Cardiac fibroblast (primary cell): ENCODE measurements at regions not wholly inside any gene's neighbourhood (a gene's known extent, or its start where the extent isn't known, plus 50 kb on each side); places are given as distances from the start of the nearest gene placed in this dataset.

Experiments
- DNase-seq, 2 donors: peaks; one replicate each; pipeline versions ENCODE4 v3.0.0 to v3.0.0-alpha.2; 2010; ENCODE audit warnings: low read depth in 2 of 2
- H3K4me3 ChIP-seq, 2 donors: replicated peaks in 1 of 2; 1 replicate in 1 of 2; 2 replicates in 1 of 2; pipeline ENCODE4 v1.5.1; 2011; ENCODE audit warnings: low read depth in 2 of 2, low read length in 2 of 2, mild to moderate bottlenecking in 2 of 2, moderate library complexity in 1 of 2
- CTCF ChIP-seq: IDR thresholded peaks from one replicate; pipeline ENCODE4 v1.5.1; 2011; ENCODE audit warnings: low read depth, mild to moderate bottlenecking, low read length, inconsistent platforms

GRCh38 chr3:162884373-162884772 lies 1387.8 kb downstream of the OTOL1 start:
- no peak overlapping the region for H3K4me3 ChIP-seq
- no peak for DNase-seq
- no peak for TF ChIP-seq CTCF

GRCh38 chr3:162892921-162893793 lies 1396.5 kb downstream of the OTOL1 start:
- no peak for TF ChIP-seq CTCF
- no peak overlapping the region for H3K4me3 ChIP-seq
- no peak for DNase-seq

GRCh38 chr3:162897291-162897690 lies 1400.7 kb downstream of the OTOL1 start:
- H3K4me3 ChIP-seq: no peak overlapping the region
- TF ChIP-seq CTCF: no peak
- no peak for DNase-seq

GRCh38 chr3:162932503-162932902 lies 1435.9 kb downstream of the OTOL1 start:
- DNase-seq: no peak
- H3K4me3 ChIP-seq: no peak overlapping the region
- TF ChIP-seq CTCF: no peak

GRCh38 chr3:162933656-162934055 lies 1437.0 kb downstream of the OTOL1 start:
- no peak for TF ChIP-seq CTCF
- no peak overlapping the region for H3K4me3 ChIP-seq
- no peak for DNase-seq

GRCh38 chr3:162936706-162937105 lies 1440.1 kb downstream of the OTOL1 start:
- TF ChIP-seq CTCF: no peak
- DNase-seq: no peak
- no peak overlapping the region for H3K4me3 ChIP-seq
